ENCODE measurements at regions not wholly inside any gene's neighbourhood (a gene's known extent, or its start where the extent isn't known, plus 50 kb on each side); places are given as distances from the start of the nearest gene placed in this dataset.

GRCh38 chr9:88235615-88236014 is 97.3 kb upstream of the SPATA31C2 start:
- H3K9me3 Mint-ChIP-seq: peaks cover under 1% of the 10 kb centered on the region
- H3K27ac Mint-ChIP-seq: no peak overlapping the region
- CTCF ChIA-PET: no interaction called here
- H3K4me1 Mint-ChIP-seq: peaks cover 6% of the 10 kb centered on the region
- H3K36me3 Mint-ChIP-seq (ENCODE audit: low read depth): no peaks in the 10 kb centered on the region
- no peak for DNase-seq
- POLR2A ChIA-PET: no interaction called here
- H3K4me3 Mint-ChIP-seq: no peak overlapping the region
- peaks cover 8% of the 10 kb centered on the region for H3K27me3 Mint-ChIP-seq

DNA sequence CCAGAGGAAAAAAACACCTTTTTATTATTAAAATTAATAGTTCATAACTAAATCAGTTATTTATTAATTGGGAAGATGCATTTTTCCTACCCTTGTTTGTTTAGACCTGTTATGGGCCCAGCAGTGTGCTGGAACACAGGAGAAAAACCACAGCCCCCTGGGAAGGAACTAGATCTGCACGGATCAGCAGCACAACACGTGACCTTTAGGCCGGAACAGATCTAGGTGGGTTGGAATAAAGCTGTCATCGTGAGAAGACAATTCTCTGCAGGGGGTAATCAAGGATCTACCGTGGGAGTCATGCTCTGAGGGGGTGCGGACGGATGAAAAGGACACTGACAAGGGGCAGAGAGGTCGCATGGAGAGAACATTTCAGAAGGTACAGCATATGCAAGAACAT is 95.8 kb upstream of the SPATA31C2 start:
- H3K27me3 Mint-ChIP-seq: peaks cover 12% of the 10 kb centered on the region
- POLR2A ChIA-PET: no interaction called here
- CTCF ChIA-PET: no interaction called here
- peaks cover 6% of the 10 kb centered on the region for H3K4me1 Mint-ChIP-seq
- H3K27ac Mint-ChIP-seq: no peak overlapping the region
- H3K36me3 Mint-ChIP-seq (ENCODE audit: low read depth): no peaks in the 10 kb centered on the region
- peaks cover 2% of the 10 kb centered on the region for H3K9me3 Mint-ChIP-seq
- DNase-seq: no peak
- no peak overlapping the region for H3K4me3 Mint-ChIP-seq

DNA sequence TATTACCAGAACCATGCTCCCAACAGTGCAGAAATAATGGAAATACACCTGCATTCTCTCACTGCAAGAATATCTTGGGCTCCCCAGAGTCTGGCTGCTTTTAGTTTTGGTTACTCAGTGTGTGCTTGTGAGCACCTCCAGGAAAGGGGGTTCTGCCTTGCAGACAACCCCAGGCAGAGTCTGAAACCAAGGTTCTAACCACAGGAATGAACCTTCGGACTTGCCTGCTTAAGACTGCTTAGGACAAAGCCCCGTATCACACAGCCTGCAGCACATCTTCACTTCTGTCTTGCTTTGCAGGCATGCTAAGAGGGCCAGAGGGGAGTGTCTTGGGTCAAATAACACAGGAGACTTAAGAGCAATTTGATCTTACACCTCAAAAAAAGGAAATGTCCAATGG is 94.8 kb upstream of the SPATA31C2 start:
- no peak overlapping the region for H3K27ac Mint-ChIP-seq
- ChIA-PET POLR2A (no interaction called here), CTCF (no interaction called here)
- H3K4me1 Mint-ChIP-seq: peaks cover 3% of the 10 kb centered on the region
- H3K4me3 Mint-ChIP-seq: no peak overlapping the region
- peaks cover 2% of the 10 kb centered on the region for H3K9me3 Mint-ChIP-seq
- DNase-seq: no peak
- peaks cover 12% of the 10 kb centered on the region for H3K27me3 Mint-ChIP-seq
- no peaks in the 10 kb centered on the region for H3K36me3 Mint-ChIP-seq (ENCODE audit: low read depth)

GRCh38 chr9:88230612-88231011 is 92.3 kb upstream of the SPATA31C2 start:
- peaks cover 2% of the 10 kb centered on the region for H3K9me3 Mint-ChIP-seq
- H3K27ac Mint-ChIP-seq: no peak overlapping the region
- H3K27me3 Mint-ChIP-seq: peaks cover 12% of the 10 kb centered on the region
- no peak overlapping the region for H3K4me3 Mint-ChIP-seq
- POLR2A ChIA-PET: no interaction called here
- CTCF ChIA-PET: no interaction called here
- no peak for DNase-seq
- no peaks in the 10 kb centered on the region for H3K4me1 Mint-ChIP-seq
- H3K36me3 Mint-ChIP-seq (ENCODE audit: low read depth): no peaks in the 10 kb centered on the region

DNA sequence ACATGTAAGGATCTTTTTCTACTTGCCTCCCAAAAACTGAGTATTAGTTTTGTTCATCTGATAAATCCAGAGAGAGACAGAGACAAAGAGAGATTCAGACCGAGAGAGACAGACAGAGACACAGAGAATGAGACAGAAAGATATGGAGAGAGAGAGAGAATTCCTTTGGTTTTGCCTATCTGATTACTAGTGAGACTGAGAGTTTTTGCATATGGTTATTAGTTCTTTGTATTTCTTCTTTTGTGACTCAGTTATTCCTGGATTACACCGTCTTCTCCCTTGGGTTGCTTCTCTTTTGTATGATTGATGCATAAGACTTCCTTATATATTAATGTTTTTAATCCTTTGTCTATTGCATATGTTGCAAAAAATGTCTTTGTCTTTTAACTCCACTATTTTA is 91.2 kb upstream of the SPATA31C2 start:
- no peak for DNase-seq
- POLR2A ChIA-PET: no interaction called here

GRCh38 chr9:88224938-88225337 is 86.7 kb upstream of the SPATA31C2 start:
- POLR2A ChIA-PET: no interaction called here
- H3K4me1 Mint-ChIP-seq: no peaks in the 10 kb centered on the region
- H3K27me3 Mint-ChIP-seq: peaks cover 5% of the 10 kb centered on the region
- no peak overlapping the region for H3K4me3 Mint-ChIP-seq
- H3K27ac Mint-ChIP-seq: no peak overlapping the region
- no peaks in the 10 kb centered on the region for H3K36me3 Mint-ChIP-seq (ENCODE audit: low read depth)
- no peaks in the 10 kb centered on the region for H3K9me3 Mint-ChIP-seq
- CTCF ChIA-PET: interaction anchor here (1.4 kb wide), 1 partner anchor 13 kb away, joined by 3 read pairs; no protein-coding TSS in a partner anchor
- no peak for DNase-seq

More for the DNA sequence above, 91.2 kb upstream of the SPATA31C2 start:
- peaks cover 2% of the 10 kb centered on the region for H3K9me3 Mint-ChIP-seq
- H3K4me3 Mint-ChIP-seq: no peak overlapping the region
- H3K36me3 Mint-ChIP-seq (ENCODE audit: low read depth): no peaks in the 10 kb centered on the region
- H3K4me1 Mint-ChIP-seq: no peaks in the 10 kb centered on the region
- peaks cover 12% of the 10 kb centered on the region for H3K27me3 Mint-ChIP-seq
- CTCF ChIA-PET: no interaction called here
- no peak overlapping the region for H3K27ac Mint-ChIP-seq

DNA sequence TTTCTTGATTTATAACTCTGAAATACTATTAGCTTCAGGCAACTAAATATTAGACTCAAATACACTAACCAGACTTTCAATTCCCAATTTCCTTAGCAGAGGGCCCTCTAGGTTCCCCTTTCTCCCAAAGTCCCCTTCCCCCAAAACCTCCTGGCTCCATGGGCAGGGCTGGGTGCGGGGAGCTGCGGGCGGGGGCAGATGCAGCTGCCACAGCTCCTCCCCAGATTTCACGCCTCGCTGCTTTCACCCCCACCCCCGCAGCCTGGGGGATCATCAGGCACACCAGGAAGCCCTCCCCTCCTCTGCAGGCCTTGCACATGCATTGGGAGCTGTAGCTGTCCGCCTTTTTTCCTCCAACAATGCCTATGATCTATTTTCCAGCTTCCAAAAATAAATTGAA is 82.8 kb upstream of the SPATA31C2 start:
- ChIA-PET CTCF (no interaction called here), POLR2A (no interaction called here)
- no peak for DNase-seq
- Mint-ChIP-seq H3K9me3 (no peaks in the 10 kb centered on the region), H3K4me1 (no peaks in the 10 kb centered on the region), H3K36me3 (ENCODE audit: low read depth) (no peaks in the 10 kb centered on the region), H3K27ac (no peak overlapping the region), H3K4me3 (no peak overlapping the region), H3K27me3 (peaks cover 8% of the 10 kb centered on the region)

DNA sequence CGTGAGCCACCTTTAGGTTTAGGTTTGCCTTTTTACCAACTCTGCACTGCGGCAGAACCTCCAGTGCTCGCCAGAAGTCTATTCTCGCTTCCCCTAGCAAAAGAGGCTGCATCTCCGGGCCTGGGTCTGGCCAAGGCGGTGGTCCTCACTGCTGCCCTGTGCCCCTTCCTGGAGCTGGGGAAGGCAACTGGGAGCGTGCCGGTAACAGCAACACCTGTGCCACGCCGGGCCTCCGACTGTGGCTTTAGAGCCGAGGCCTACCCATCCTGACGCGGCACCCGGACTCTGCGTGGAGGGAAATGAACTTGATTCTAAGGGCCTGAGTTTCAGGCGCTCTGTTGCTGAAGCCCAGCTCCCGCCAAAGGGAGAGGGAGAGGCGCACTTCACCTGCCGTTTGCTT is 82.4 kb upstream of the SPATA31C2 start:
- CTCF ChIA-PET: no interaction called here

GRCh38 chr9:88219601-88220000 is 81.3 kb upstream of the SPATA31C2 start:
- H3K4me3 Mint-ChIP-seq: no peak overlapping the region
- no peak overlapping the region for H3K27ac Mint-ChIP-seq
- ChIA-PET POLR2A (no interaction called here), CTCF (no interaction called here)
- no peaks in the 10 kb centered on the region for H3K36me3 Mint-ChIP-seq (ENCODE audit: low read depth)
- DNase-seq: no peak
- H3K4me1 Mint-ChIP-seq: no peaks in the 10 kb centered on the region
- peaks cover 10% of the 10 kb centered on the region for H3K27me3 Mint-ChIP-seq
- no peaks in the 10 kb centered on the region for H3K9me3 Mint-ChIP-seq

More for the DNA sequence above, 82.4 kb upstream of the SPATA31C2 start:
- Mint-ChIP-seq H3K4me1 (no peaks in the 10 kb centered on the region), H3K9me3 (no peaks in the 10 kb centered on the region), H3K4me3 (no peak overlapping the region), H3K27me3 (peaks cover 8% of the 10 kb centered on the region), H3K27ac (no peak overlapping the region), H3K36me3 (ENCODE audit: low read depth) (no peaks in the 10 kb centered on the region)
- no peak for DNase-seq
- POLR2A ChIA-PET: no interaction called here

DNA sequence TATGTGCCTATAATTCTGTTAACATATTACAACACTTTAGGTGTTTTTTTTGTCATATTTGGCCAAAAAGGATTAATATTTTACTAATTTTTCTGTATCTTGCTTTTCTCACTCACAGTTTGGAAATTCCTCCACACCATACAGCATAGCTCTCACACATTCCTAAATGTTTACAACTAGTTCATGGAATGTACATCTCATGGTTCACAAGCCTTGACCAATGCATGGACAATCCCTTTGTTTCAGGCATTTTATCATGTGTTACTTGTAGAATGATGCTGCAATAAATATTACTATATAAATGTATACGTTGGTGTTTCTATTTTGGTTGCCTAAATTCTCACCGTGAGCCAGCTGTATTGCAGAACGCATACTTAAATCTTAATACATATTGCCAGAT is 80.5 kb upstream of the SPATA31C2 start:
- H3K4me1 Mint-ChIP-seq: no peaks in the 10 kb centered on the region
- H3K27me3 Mint-ChIP-seq: peaks cover 11% of the 10 kb centered on the region
- ChIA-PET CTCF (no interaction called here), POLR2A (no interaction called here)
- DNase-seq: no peak
- no peaks in the 10 kb centered on the region for H3K36me3 Mint-ChIP-seq (ENCODE audit: low read depth)
- H3K27ac Mint-ChIP-seq: no peak overlapping the region
- no peak overlapping the region for H3K4me3 Mint-ChIP-seq
- no peaks in the 10 kb centered on the region for H3K9me3 Mint-ChIP-seq

GRCh38 chr9:88216126-88216995 is 78.1 kb upstream of the SPATA31C2 start:
- no peak overlapping the region for H3K4me3 Mint-ChIP-seq
- peaks cover 20% of the 10 kb centered on the region for H3K27me3 Mint-ChIP-seq
- ChIA-PET CTCF (no interaction called here), POLR2A (no interaction called here)
- peaks cover 2% of the 10 kb centered on the region for H3K9me3 Mint-ChIP-seq
- DNase-seq: no peak
- no peak overlapping the region for H3K27ac Mint-ChIP-seq
- no peaks in the 10 kb centered on the region for H3K36me3 Mint-ChIP-seq (ENCODE audit: low read depth)
- H3K4me1 Mint-ChIP-seq: no peaks in the 10 kb centered on the region

GRCh38 chr9:88215196-88216125 is 77.2 kb upstream of the SPATA31C2 start:
- no peak overlapping the region for H3K27ac Mint-ChIP-seq
- POLR2A ChIA-PET: no interaction called here

GRCh38 chr9:88202321-88202720 is 64.0 kb upstream of the SPATA31C2 start:
- Mint-ChIP-seq H3K27ac (no peak overlapping the region), H3K27me3 (peaks cover 20% of the 10 kb centered on the region), H3K9me3 (no peaks in the 10 kb centered on the region), H3K36me3 (ENCODE audit: low read depth) (no peaks in the 10 kb centered on the region), H3K4me3 (no peak overlapping the region), H3K4me1 (no peaks in the 10 kb centered on the region)
- ChIA-PET CTCF (no interaction called here), POLR2A (no interaction called here)
- DNase-seq: no peak

More at GRCh38 chr9:88215196-88216125, 77.2 kb upstream of the SPATA31C2 start:
- Mint-ChIP-seq H3K36me3 (ENCODE audit: low read depth) (no peaks in the 10 kb centered on the region), H3K9me3 (peaks cover 2% of the 10 kb centered on the region), H3K27me3 (peaks cover 19% of the 10 kb centered on the region), H3K4me3 (no peak overlapping the region), H3K4me1 (no peaks in the 10 kb centered on the region)
- no peak for DNase-seq
- CTCF ChIA-PET: no interaction called here
